ENCODE measurements at regions not wholly inside any gene's neighbourhood (a gene's known extent, or its start where the extent isn't known, plus 50 kb on each side); places are given as distances from the start of the nearest gene placed in this dataset.

DNA sequence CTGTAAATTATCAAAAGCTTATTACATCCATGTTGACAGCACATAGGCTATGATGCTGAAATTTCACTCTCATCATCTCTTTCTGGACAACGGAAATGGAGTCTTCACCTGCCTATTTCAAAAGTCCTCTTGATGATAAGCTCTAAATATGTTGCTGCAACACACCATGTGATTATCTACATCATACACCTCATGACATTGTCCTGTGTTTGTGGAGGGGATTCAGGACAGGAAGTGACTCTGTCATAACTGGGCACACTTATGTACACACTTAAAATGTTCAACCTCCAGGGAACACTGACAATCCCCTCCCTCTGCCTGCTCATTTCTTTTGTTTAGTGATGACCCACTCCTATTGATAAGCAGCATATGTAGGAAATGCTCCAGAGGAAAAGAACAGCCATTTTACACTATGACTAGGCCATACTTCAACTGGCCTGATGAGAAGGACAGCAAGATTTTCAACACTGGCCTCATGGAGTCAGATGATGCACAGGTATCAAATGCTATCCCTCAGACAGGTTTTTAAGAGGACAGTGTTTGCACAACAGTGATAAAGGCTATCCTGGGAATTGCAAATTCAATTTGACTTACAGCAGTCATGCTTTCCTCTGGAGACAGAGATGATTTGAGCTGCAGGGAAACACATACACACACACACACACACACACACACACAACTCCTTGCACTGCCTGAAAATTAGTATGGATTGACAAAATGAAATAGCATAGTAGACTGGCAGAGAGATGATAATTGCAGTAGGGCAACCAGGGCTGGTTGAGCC is 163.3 kb upstream of the RASGEF1B start:
- peak in 1 of 2 donors; percentile 36 for DNase-seq
- H3K36me3 ChIP-seq (ENCODE audit: control insufficient read depth in 3 of 3, insufficient read depth in 2 of 3, low read depth in 1 of 3, low read length in 3 of 3), result peaks cover 0 to 3% (median 0%) of the 10 kb centered on the region in 3 donors
- no peaks in the 10 kb centered on the region for H3K9me3 ChIP-seq (ENCODE audit: control insufficient read depth in 2 of 2, insufficient read depth in 1 of 2, low read depth in 1 of 2, low read length in 1 of 2)
- H3K27ac ChIP-seq (ENCODE audit: low read depth in 1 of 3, low read length in 2 of 3), result peak overlapping the region in 1 of 3 donors; percentile 72
- peaks cover 0 to 7% (median 0%) of the 10 kb centered on the region in 3 donors for H3K4me1 ChIP-seq (ENCODE audit: control insufficient read depth in 3 of 3, insufficient read depth in 2 of 3, low read depth in 1 of 3, low read length in 2 of 3)
- no peak overlapping the region for H3K4me3 ChIP-seq (ENCODE audit: low read depth in 1 of 3, low read length in 3 of 3)
- 88 to 93% (median 91%) methylated on average over 1 of the region's 1 CpG for WGBS, 3 donors
- no peaks in the 10 kb centered on the region for H3K27me3 ChIP-seq (ENCODE audit: control insufficient read depth in 3 of 3, insufficient read depth in 3 of 3, low read length in 3 of 3)
- FAIRE-seq, result no peak

DNA sequence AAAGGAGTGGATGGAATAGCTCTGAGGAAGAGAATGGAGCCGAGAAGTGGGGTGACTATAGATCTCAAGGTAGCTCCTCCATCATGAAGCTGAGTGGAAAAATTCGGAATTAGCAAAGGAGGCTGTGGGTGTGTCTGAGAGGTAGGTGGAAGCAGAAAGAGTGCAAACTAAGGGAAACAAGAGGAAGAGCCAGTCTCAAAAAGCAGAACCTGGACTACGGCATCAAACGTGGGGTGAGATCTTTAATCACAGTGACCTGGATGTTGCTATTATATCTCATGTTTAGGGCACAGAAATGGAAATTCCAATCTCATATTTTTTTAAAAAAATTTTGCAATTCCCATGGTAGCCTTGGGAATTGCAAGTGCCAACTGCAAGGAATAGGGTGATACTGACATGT is 162.5 kb upstream of the RASGEF1B start:
- WGBS, 3 donors, result 90 to 93% (median 91%) methylated on average over 4 of the region's 4 CpGs
- H3K36me3 ChIP-seq (ENCODE audit: control insufficient read depth in 3 of 3, insufficient read depth in 2 of 3, low read depth in 1 of 3, low read length in 3 of 3), result peaks cover 0 to 3% (median 0%) of the 10 kb centered on the region in 3 donors
- DNase-seq, result no peak
- no peak overlapping the region for H3K4me3 ChIP-seq (ENCODE audit: low read depth in 1 of 3, low read length in 3 of 3)
- no peaks in the 10 kb centered on the region for H3K27me3 ChIP-seq (ENCODE audit: control insufficient read depth in 3 of 3, insufficient read depth in 3 of 3, low read length in 3 of 3)
- H3K4me1 ChIP-seq (ENCODE audit: control insufficient read depth in 3 of 3, insufficient read depth in 2 of 3, low read depth in 1 of 3, low read length in 2 of 3), result peaks cover 0 to 10% (median 0%) of the 10 kb centered on the region in 3 donors
- FAIRE-seq, result no peak
- H3K9me3 ChIP-seq (ENCODE audit: control insufficient read depth in 2 of 2, insufficient read depth in 1 of 2, low read depth in 1 of 2, low read length in 1 of 2), result no peaks in the 10 kb centered on the region
- H3K27ac ChIP-seq (ENCODE audit: low read depth in 1 of 3, low read length in 2 of 3), result no peak overlapping the region

DNA sequence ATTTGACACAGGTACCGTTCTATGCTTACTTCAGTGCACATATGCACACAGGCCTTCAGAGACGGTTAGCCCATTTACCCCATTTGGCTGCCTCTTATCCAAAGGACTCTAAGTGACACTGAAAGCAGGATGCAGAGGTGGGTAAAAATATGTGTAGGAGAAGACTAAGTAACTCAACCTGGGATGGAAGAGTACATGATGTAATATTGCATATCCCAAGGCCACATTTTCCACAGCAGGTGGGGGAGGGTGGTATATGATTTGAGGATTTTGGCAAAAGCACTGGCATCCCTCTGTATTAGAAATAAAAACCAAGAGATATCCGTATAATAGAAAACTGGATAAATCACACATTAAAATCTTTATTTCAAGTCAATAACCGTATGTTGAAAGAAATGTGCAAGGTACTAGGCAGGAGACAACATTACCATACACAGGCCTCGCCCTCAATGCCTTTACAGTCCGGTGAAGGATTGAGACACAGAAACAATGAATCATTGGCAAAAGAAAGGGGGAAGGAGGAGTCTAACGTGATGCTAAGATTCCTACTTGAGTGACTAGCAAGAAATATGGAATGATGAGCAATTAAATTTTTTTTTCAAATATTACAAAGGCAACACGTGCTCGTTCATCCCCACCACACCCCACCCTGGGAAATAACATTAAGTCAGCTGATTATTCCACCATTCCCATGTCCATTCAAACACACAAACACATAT is 161.0 kb upstream of the RASGEF1B start:
- FAIRE-seq (no peak), DNase-seq (no peak)
- H3K9me3 ChIP-seq (ENCODE audit: control insufficient read depth in 2 of 2, insufficient read depth in 1 of 2, low read depth in 1 of 2, low read length in 1 of 2), result no peaks in the 10 kb centered on the region
- H3K4me1 ChIP-seq (ENCODE audit: control insufficient read depth in 3 of 3, insufficient read depth in 2 of 3, low read depth in 1 of 3, low read length in 2 of 3), result peaks cover 0 to 15% (median 0%) of the 10 kb centered on the region in 3 donors
- H3K27me3 ChIP-seq (ENCODE audit: control insufficient read depth in 3 of 3, insufficient read depth in 3 of 3, low read length in 3 of 3), result no peaks in the 10 kb centered on the region
- H3K36me3 ChIP-seq (ENCODE audit: control insufficient read depth in 3 of 3, insufficient read depth in 2 of 3, low read depth in 1 of 3, low read length in 3 of 3), result peaks cover 0 to 3% (median 0%) of the 10 kb centered on the region in 3 donors
- H3K27ac ChIP-seq (ENCODE audit: low read depth in 1 of 3, low read length in 2 of 3), result no peak overlapping the region
- H3K4me3 ChIP-seq (ENCODE audit: low read depth in 1 of 3, low read length in 3 of 3), result no peak overlapping the region
- 66 to 69% (median 69%) methylated on average over 9 of the region's 9 CpGs for WGBS, 3 donors

DNA sequence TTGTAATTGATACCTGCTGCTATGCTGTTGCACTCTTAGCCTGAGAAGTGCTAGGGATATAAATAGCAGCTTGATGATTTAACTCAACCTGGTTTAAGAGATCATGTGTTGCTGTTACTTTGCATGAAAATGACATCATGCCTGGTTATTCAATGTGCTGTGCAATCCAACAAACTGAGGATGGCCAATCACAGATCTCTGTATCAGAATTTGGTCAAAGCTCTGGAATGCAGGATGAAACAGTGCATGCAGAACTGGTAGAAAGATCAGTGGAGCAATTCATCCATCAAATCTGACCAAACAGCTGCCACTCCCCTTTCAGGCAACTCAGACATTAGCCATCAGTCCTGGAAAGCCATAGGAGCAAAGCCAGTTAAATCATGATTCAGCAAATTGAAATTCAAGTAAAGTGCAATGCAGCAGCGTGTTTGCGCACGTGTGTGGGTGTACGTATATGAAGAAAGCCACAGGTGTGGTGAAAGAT is 160.3 kb upstream of the RASGEF1B start:
- no peak overlapping the region for H3K27ac ChIP-seq (ENCODE audit: low read depth in 1 of 3, low read length in 2 of 3)
- peaks cover 0 to 6% (median 0%) of the 10 kb centered on the region in 3 donors for H3K36me3 ChIP-seq (ENCODE audit: control insufficient read depth in 3 of 3, insufficient read depth in 2 of 3, low read depth in 1 of 3, low read length in 3 of 3)
- H3K4me3 ChIP-seq (ENCODE audit: low read depth in 1 of 3, low read length in 3 of 3), result no peak overlapping the region
- WGBS, 3 donors, result 79 to 91% (median 88%) methylated on average over 4 of the region's 4 CpGs
- no peaks in the 10 kb centered on the region for H3K9me3 ChIP-seq (ENCODE audit: control insufficient read depth in 2 of 2, insufficient read depth in 1 of 2, low read depth in 1 of 2, low read length in 1 of 2)
- FAIRE-seq, result no peak
- peaks cover 0 to 15% (median 0%) of the 10 kb centered on the region in 3 donors for H3K4me1 ChIP-seq (ENCODE audit: control insufficient read depth in 3 of 3, insufficient read depth in 2 of 3, low read depth in 1 of 3, low read length in 2 of 3)
- DNase-seq, result no peak
- no peaks in the 10 kb centered on the region for H3K27me3 ChIP-seq (ENCODE audit: control insufficient read depth in 3 of 3, insufficient read depth in 3 of 3, low read length in 3 of 3)

DNA sequence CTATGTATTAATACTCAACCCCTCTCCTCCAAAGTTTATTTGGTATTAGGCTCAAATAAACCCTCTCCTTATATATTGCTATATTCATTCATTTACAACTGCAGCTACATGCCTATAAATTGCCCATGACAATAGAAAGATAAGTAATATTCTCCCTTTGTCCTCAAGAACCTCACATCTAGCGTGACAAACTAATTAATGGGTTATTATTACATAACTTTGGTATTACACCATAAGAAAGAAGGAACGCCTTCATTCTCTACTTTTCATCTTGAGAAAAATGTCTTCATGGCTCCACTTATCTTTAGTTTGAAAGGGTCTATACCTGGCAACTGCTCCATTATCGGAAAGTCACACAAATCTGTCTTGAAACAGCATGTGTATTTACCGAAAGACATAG is 157.7 kb upstream of the RASGEF1B start:
- DNase-seq (no peak), FAIRE-seq (no peak)
- no peaks in the 10 kb centered on the region for H3K27me3 ChIP-seq (ENCODE audit: control insufficient read depth in 3 of 3, insufficient read depth in 3 of 3, low read length in 3 of 3)
- no peaks in the 10 kb centered on the region for H3K9me3 ChIP-seq (ENCODE audit: control insufficient read depth in 2 of 2, insufficient read depth in 1 of 2, low read depth in 1 of 2, low read length in 1 of 2)
- H3K4me1 ChIP-seq (ENCODE audit: control insufficient read depth in 3 of 3, insufficient read depth in 2 of 3, low read depth in 1 of 3, low read length in 2 of 3), result peaks cover 0 to 7% (median 0%) of the 10 kb centered on the region in 3 donors
- H3K27ac ChIP-seq (ENCODE audit: low read depth in 1 of 3, low read length in 2 of 3), result no peak overlapping the region
- WGBS, 3 donors, result 52 to 62% (median 56%) methylated on average over 4 of the region's 4 CpGs
- no peak overlapping the region for H3K4me3 ChIP-seq (ENCODE audit: low read depth in 1 of 3, low read length in 3 of 3)
- peaks cover 0 to 6% (median 0%) of the 10 kb centered on the region in 3 donors for H3K36me3 ChIP-seq (ENCODE audit: control insufficient read depth in 3 of 3, insufficient read depth in 2 of 3, low read depth in 1 of 3, low read length in 3 of 3)

DNA sequence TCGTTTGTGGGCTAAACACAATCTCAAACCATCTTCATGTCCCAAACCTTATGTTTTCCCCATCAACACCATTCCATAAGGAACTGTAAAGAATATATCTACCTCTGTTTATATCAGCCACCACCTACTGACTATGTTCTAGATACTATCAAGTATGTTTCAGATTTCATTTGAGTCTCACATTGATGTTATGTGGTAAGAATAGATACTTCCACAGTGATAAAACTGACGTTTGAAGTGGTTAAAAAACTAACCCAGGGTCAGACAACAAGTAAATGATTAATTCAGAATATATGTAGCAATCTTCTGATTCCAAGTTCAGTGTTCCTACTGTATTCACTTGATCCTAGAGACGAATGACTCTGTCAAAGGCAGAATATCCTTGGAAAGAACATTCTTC is 156.8 kb upstream of the RASGEF1B start:
- H3K27ac ChIP-seq (ENCODE audit: low read depth in 1 of 3, low read length in 2 of 3), result no peak overlapping the region
- no peak overlapping the region for H3K4me3 ChIP-seq (ENCODE audit: low read depth in 1 of 3, low read length in 3 of 3)
- FAIRE-seq (no peak), DNase-seq (peak; percentile 53 to 58)
- no peaks in the 10 kb centered on the region for H3K9me3 ChIP-seq (ENCODE audit: control insufficient read depth in 2 of 2, insufficient read depth in 1 of 2, low read depth in 1 of 2, low read length in 1 of 2)
- peaks cover 0 to 6% (median 0%) of the 10 kb centered on the region in 3 donors for H3K36me3 ChIP-seq (ENCODE audit: control insufficient read depth in 3 of 3, insufficient read depth in 2 of 3, low read depth in 1 of 3, low read length in 3 of 3)
- H3K27me3 ChIP-seq (ENCODE audit: control insufficient read depth in 3 of 3, insufficient read depth in 3 of 3, low read length in 3 of 3), result no peaks in the 10 kb centered on the region
- WGBS, 3 donors, result 19 to 47% (median 26%) methylated on average over 3 of the region's 3 CpGs
- H3K4me1 ChIP-seq (ENCODE audit: control insufficient read depth in 3 of 3, insufficient read depth in 2 of 3, low read depth in 1 of 3, low read length in 2 of 3), result peaks cover 0 to 7% (median 0%) of the 10 kb centered on the region in 3 donors

DNA sequence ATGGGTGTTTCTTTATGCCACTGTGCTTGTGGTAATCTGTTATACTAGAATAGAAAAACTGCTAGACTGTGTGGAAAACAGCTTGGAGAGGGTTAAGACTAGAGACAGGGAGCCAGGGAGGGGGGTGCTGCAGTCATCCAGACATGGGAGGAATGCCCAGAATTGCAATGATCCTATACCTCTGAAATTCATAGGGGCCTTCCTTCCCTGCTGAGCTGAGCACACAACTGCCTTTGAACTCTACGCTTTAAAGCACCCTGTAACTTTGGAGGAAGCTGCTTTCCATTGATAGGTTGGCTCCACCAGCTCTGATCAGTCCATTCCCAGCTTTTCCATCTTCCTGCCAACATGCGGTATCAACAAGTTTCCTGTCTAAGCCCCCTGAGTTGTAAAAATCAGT is 155.9 kb upstream of the RASGEF1B start:
- H3K4me1 ChIP-seq (ENCODE audit: control insufficient read depth in 3 of 3, insufficient read depth in 2 of 3, low read depth in 1 of 3, low read length in 2 of 3), result peaks cover 0 to 7% (median 0%) of the 10 kb centered on the region in 3 donors
- H3K36me3 ChIP-seq (ENCODE audit: control insufficient read depth in 3 of 3, insufficient read depth in 2 of 3, low read depth in 1 of 3, low read length in 3 of 3), result peaks cover 0 to 6% (median 0%) of the 10 kb centered on the region in 3 donors
- 90 to 100% (median 94%) methylated on average over 2 of the region's 2 CpGs for WGBS, 3 donors
- DNase-seq, result no peak
- no peak overlapping the region for H3K27ac ChIP-seq (ENCODE audit: low read depth in 1 of 3, low read length in 2 of 3)
- H3K4me3 ChIP-seq (ENCODE audit: low read depth in 1 of 3, low read length in 3 of 3), result no peak overlapping the region
- no peaks in the 10 kb centered on the region for H3K9me3 ChIP-seq (ENCODE audit: control insufficient read depth in 2 of 2, insufficient read depth in 1 of 2, low read depth in 1 of 2, low read length in 1 of 2)
- no peaks in the 10 kb centered on the region for H3K27me3 ChIP-seq (ENCODE audit: control insufficient read depth in 3 of 3, insufficient read depth in 3 of 3, low read length in 3 of 3)
- FAIRE-seq, result no peak

DNA sequence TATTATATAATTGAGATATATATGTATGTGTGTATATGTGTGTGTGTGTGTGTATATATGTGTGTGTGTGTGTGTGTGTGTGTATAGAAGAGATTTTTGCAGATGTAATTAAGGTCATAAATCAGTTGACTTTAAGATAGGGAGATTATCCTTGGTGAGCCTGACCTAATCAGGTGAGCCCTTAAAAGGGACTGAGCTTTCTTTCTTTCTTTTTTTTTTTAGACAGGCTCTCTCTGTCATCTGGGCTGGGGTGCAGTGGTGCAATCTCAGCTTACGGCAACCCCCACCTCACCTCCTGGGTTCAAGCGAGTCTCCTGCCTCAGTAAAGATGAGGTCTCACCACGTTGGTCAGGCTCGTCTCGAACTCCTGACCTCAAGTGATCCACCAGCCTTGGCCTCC is 155.1 kb upstream of the RASGEF1B start:
- Histone ChIP-seq H3K4me3 (ENCODE audit: low read depth in 1 of 3, low read length in 3 of 3) (no peak overlapping the region), H3K27ac (ENCODE audit: low read depth in 1 of 3, low read length in 2 of 3) (no peak overlapping the region), H3K9me3 (ENCODE audit: control insufficient read depth in 2 of 2, insufficient read depth in 1 of 2, low read depth in 1 of 2, low read length in 1 of 2) (no peaks in the 10 kb centered on the region), H3K36me3 (ENCODE audit: control insufficient read depth in 3 of 3, insufficient read depth in 2 of 3, low read depth in 1 of 3, low read length in 3 of 3) (peaks cover 0 to 6% (median 0%) of the 10 kb centered on the region in 3 donors), H3K4me1 (ENCODE audit: control insufficient read depth in 3 of 3, insufficient read depth in 2 of 3, low read depth in 1 of 3, low read length in 2 of 3) (peaks cover 0 to 7% (median 0%) of the 10 kb centered on the region in 3 donors), H3K27me3 (ENCODE audit: control insufficient read depth in 3 of 3, insufficient read depth in 3 of 3, low read length in 3 of 3) (no peaks in the 10 kb centered on the region)
- no peak for FAIRE-seq
- no peak for DNase-seq
- 71 to 77% (median 76%) methylated on average over 5 of the region's 5 CpGs for WGBS, 3 donors

Data from small intestine (tissue), 7 donors.